ENCODE measurements at regions not wholly inside any gene's neighbourhood (a gene's known extent, or its start where the extent isn't known, plus 50 kb on each side); places are given as distances from the start of the nearest gene placed in this dataset.
"Not testable (repeated sequence)": the region's sequence is repeated elsewhere in the genome, so short reads cannot be mapped to it uniquely, and the experiment has no call there.

DNA sequence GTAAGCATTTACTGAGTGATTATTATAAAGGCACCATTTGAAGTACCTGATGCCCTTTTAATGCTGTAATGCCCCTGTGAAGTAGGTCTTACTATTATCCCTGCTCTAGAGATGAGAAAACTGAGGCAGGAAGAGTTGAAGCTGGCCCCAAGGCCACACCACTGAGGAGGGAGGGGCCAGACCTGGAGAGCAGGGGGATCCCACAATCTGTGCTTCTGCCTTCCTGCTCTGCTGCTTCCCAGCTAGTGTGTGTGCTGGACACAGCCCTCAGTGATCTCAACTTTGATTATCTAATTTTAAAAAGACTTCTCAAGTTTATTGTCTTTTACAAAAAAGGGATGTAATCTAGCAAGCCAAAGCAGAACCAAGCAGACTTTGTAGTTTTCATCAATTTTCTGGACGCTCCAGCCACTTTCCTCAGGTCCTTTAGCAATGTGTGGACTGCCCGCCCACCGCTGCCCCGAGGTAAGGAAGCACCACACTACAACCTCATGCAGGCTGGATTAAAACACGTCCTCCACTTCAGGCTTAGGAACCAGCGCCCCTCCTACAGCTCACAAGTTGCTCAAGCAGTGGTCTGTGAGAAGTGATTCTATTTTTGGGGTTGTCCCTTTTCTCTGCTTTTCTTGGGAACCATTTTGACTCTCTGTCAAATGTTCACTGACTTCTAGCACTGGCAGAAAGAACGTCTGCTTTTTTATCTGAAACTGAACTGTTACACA, 91.5 kb upstream of the FBXO28 start:
- TF ChIP-seq ELF4 (IDR thresholded peaks at IDR 0.05); SUZ12 (IDR thresholded peaks at IDR 0.05); FOXA1 (IDR thresholded peaks at IDR 0.05); PKNOX1 (IDR thresholded peaks at IDR 0.05); BHLHE40 (IDR thresholded peaks at IDR 0.05; ENCODE audit: borderline replicate concordance); CTBP1 (IDR thresholded peaks at IDR 0.05; ENCODE audit: borderline replicate concordance); FOXK2 (IDR thresholded peaks at IDR 0.05): not testable (repeated sequence)
